ENCODE measurements at regions not wholly inside any gene's neighbourhood (a gene's known extent, or its start where the extent isn't known, plus 50 kb on each side); places are given as distances from the start of the nearest gene placed in this dataset.

- peaks cover 6% of the 10 kb centered on the region for H3K4me1 Mint-ChIP-seq
- no peaks in the 10 kb centered on the region for H3K9me3 ChIP-seq (replicated peaks in 1 of 2; ENCODE audit: control insufficient read depth in 1 of 2, insufficient read depth in 1 of 2, low read length in 2 of 2)
- H3K36me3 Mint-ChIP-seq, result no peaks in the 10 kb centered on the region
- no peak for DNase-seq
- no peak overlapping the region for H3K27ac ChIP-seq (ENCODE audit: low read depth in 1 of 2, low read length in 2 of 2)
- H3K36me3 ChIP-seq (replicated peaks in 1 of 2; ENCODE audit: control insufficient read depth in 1 of 2, insufficient read depth in 2 of 2, low read length in 2 of 2), result no peaks in the 10 kb centered on the region
- H3K27ac Mint-ChIP-seq, result no peak overlapping the region
- no peak overlapping the region for H2AFZ ChIP-seq (ENCODE audit: insufficient read depth, low read depth, low read length, poor library complexity, severe bottlenecking)
- no peaks in the 10 kb centered on the region for H3K27me3 Mint-ChIP-seq (ENCODE audit: low read depth in 3 of 3)
- no peaks in the 10 kb centered on the region for H3K4me1 ChIP-seq (ENCODE audit: control insufficient read depth in 1 of 2, insufficient read depth in 2 of 2, low read length in 2 of 2)
- H3K4me3 ChIP-seq (replicated peaks in 1 of 3; ENCODE audit: low read depth in 2 of 3, low read length in 3 of 3), result no peak overlapping the region
- H3K27me3 ChIP-seq (ENCODE audit: control insufficient read depth in 2 of 2, insufficient read depth in 2 of 2, low read length in 2 of 2), result no peaks in the 10 kb centered on the region
- intact Hi-C loops (cut with micrococcal nuclease), result no loop called here
- H3K9ac ChIP-seq (ENCODE audit: insufficient read depth, low read length, poor library complexity, severe bottlenecking), result no peak overlapping the region
- WGBS (ENCODE audit: insufficient coverage), result 75% methylated on average over 1 of the region's 6 CpGs
- H3K4me2 ChIP-seq (replicated peaks; ENCODE audit: extremely low read depth, low read length, poor library complexity, severe bottlenecking), result no peak overlapping the region
- TF ChIP-seq CTCF (IDR thresholded peaks at IDR 0.05), result no peak
- no peaks in the 10 kb centered on the region for H4K20me1 ChIP-seq (ENCODE audit: insufficient read depth, low read length)
- H3K9me3 Mint-ChIP-seq, result no peaks in the 10 kb centered on the region
- no peak overlapping the region for H3K4me3 Mint-ChIP-seq
- no peaks in the 10 kb centered on the region for H3K79me2 ChIP-seq (ENCODE audit: insufficient read depth, low read length)
These were observed 82.7 kb downstream of the DAD1 start for GRCh38 chr14:22506378-22506710.

GRCh38 chr14:22505697-22506377 is 83.2 kb downstream of the DAD1 start:
- peak overlapping the region in 1 of 7 donors; percentile 75 for H3K27ac Mint-ChIP-seq
- no peaks in the 10 kb centered on the region for H3K9me3 Mint-ChIP-seq
- peaks cover 6% of the 10 kb centered on the region for H3K4me1 Mint-ChIP-seq
- no peaks in the 10 kb centered on the region for H3K27me3 Mint-ChIP-seq (ENCODE audit: low read depth in 3 of 3)
- no peaks in the 10 kb centered on the region for H3K79me2 ChIP-seq (ENCODE audit: insufficient read depth, low read length)
- TF ChIP-seq CTCF (IDR thresholded peaks at IDR 0.05), result no peak
- no peaks in the 10 kb centered on the region for H3K36me3 ChIP-seq (replicated peaks in 1 of 2; ENCODE audit: control insufficient read depth in 1 of 2, insufficient read depth in 2 of 2, low read length in 2 of 2)
- no peak overlapping the region for H3K4me2 ChIP-seq (replicated peaks; ENCODE audit: extremely low read depth, low read length, poor library complexity, severe bottlenecking)
- H2AFZ ChIP-seq (ENCODE audit: insufficient read depth, low read depth, low read length, poor library complexity, severe bottlenecking), result no peak overlapping the region
- 91% methylated on average over 6 of the region's 8 CpGs for WGBS (ENCODE audit: insufficient coverage)
- no peaks in the 10 kb centered on the region for H3K9me3 ChIP-seq (replicated peaks in 1 of 2; ENCODE audit: control insufficient read depth in 1 of 2, insufficient read depth in 1 of 2, low read length in 2 of 2)
- DNase-seq, result no peak
- H3K27me3 ChIP-seq (ENCODE audit: control insufficient read depth in 2 of 2, insufficient read depth in 2 of 2, low read length in 2 of 2), result no peaks in the 10 kb centered on the region
- no peaks in the 10 kb centered on the region for H3K4me1 ChIP-seq (ENCODE audit: control insufficient read depth in 1 of 2, insufficient read depth in 2 of 2, low read length in 2 of 2)
- H3K4me3 ChIP-seq (replicated peaks in 1 of 3; ENCODE audit: low read depth in 2 of 3, low read length in 3 of 3), result no peak overlapping the region
- no peaks in the 10 kb centered on the region for H3K36me3 Mint-ChIP-seq
- intact Hi-C loops (cut with micrococcal nuclease), result no loop called here
- peak overlapping the region in 1 of 2 donors; percentile 1 for H3K4me3 Mint-ChIP-seq
- no peak overlapping the region for H3K27ac ChIP-seq (ENCODE audit: low read depth in 1 of 2, low read length in 2 of 2)
- no peak overlapping the region for H3K9ac ChIP-seq (ENCODE audit: insufficient read depth, low read length, poor library complexity, severe bottlenecking)
- no peaks in the 10 kb centered on the region for H4K20me1 ChIP-seq (ENCODE audit: insufficient read depth, low read length)

Data from CD14-positive monocyte (primary cell).